T-cell (primary cell): ENCODE measurements at regions not wholly inside any gene's neighbourhood (a gene's known extent, or its start where the extent isn't known, plus 50 kb on each side); places are given as distances from the start of the nearest gene placed in this dataset.
"Not testable (repeated sequence)": the region's sequence is repeated elsewhere in the genome, so short reads cannot be mapped to it uniquely, and the experiment has no call there.

Experiments used
- ATAC-seq, 4 experiments: fragments of 200-7000 bp in 3 of 4; fragments of 150-1000 bp in 1 of 4; cut with Tn5 transposase; replicated peaks in 1 of 4; 1 replicate in 3 of 4; 2 replicates in 1 of 4; pipeline ENCODE4 v1.10.0; 2021; ENCODE audit warnings: moderate library complexity in 3 of 4, mild to moderate bottlenecking in 2 of 4, moderate number of reproducible peaks in 1 of 4
- CTCF ChIA-PET, 2 donors: fragments of 300-600 bp; sonication (Branson Sonifier 250); formaldehyde crosslinking; loops; one replicate each; lab custom pipeline; 2022; ENCODE audit warnings: antibody characterized with exemption in 2 of 2; lab: Charles Lee
- POLR2A ChIA-PET, 2 donors: fragments of 300-600 bp; sonication (Branson Sonifier 250); formaldehyde crosslinking; loops; one replicate each; lab custom pipeline; 2022; ENCODE audit warnings: antibody characterized with exemption in 2 of 2; lab: Charles Lee
- DNase-seq, 35 experiments: peaks; one replicate each; pipeline versions ENCODE4 v3.0.0 to v3.0.0-alpha.2; 2013 to 2023
- H3K27ac ChIP-seq: one replicate; pipeline ENCODE4 v1.5.1; 2013; ENCODE audit warnings: low read length
- H3K27me3 ChIP-seq, 2 experiments: replicated peaks in 1 of 2; 1 replicate in 1 of 2; 2 replicates in 1 of 2; pipeline versions ENCODE4 v1.6.1 to v1.7.0; 2013; ENCODE audit warnings: low read length in 1 of 2, mixed read lengths in 1 of 2; ENCODE audit not compliant: control insufficient read depth in 2 of 2, insufficient read depth in 2 of 2; ENCODE audit errors: extremely low read depth in 1 of 2
- H3K36me3 ChIP-seq, 2 donors: 1 replicate in 1 of 2; 2 replicates in 1 of 2; pipeline versions ENCODE4 v1.6.1 to v1.7.0; 2013; ENCODE audit warnings: low read length in 1 of 2; ENCODE audit not compliant: control insufficient read depth in 2 of 2, insufficient read depth in 1 of 2; ENCODE audit errors: extremely low read depth in 1 of 2
- H3K4me1 ChIP-seq, 2 experiments: 1 replicate in 1 of 2; 2 replicates in 1 of 2; pipeline versions ENCODE4 v1.6.1 to v1.7.0; 2013; ENCODE audit warnings: low read length in 2 of 2, mixed read lengths in 1 of 2; ENCODE audit not compliant: insufficient read depth in 2 of 2, control insufficient read depth in 1 of 2; ENCODE audit errors: extremely low read depth in 1 of 2
- H3K4me3 ChIP-seq, 2 donors: 1 replicate in 1 of 2; 2 replicates in 1 of 2; pipeline versions ENCODE4 v1.5.1 to v1.7.0; 2013; ENCODE audit warnings: mild to moderate bottlenecking in 2 of 2, low read length in 1 of 2, moderate library complexity in 1 of 2; ENCODE audit not compliant: control insufficient read depth in 1 of 2; ENCODE audit errors: extremely low read depth in 1 of 2
- H3K9me3 ChIP-seq: 2 replicates; pipeline ENCODE4 v1.7.0; 2013
- H3K27ac Mint-ChIP-seq, 2 donors: one replicate each; pipeline ENCODE4 v1.8.0; 2020 to 2021; ENCODE audit warnings: mild to moderate bottlenecking in 2 of 2, mixed read lengths in 2 of 2
- H3K27me3 Mint-ChIP-seq, 2 donors: one replicate each; pipeline ENCODE4 v1.8.0; 2021 to 2022; ENCODE audit warnings: mixed read lengths in 2 of 2
- H3K36me3 Mint-ChIP-seq: one replicate; pipeline ENCODE4 v1.8.0; 2021; ENCODE audit warnings: mixed read lengths
- H3K4me1 Mint-ChIP-seq, 3 donors: one replicate each; pipeline ENCODE4 v1.8.0; 2020 to 2022; ENCODE audit warnings: mixed read lengths in 3 of 3, mild to moderate bottlenecking in 1 of 3
- H3K4me3 Mint-ChIP-seq, 3 donors: one replicate each; pipeline ENCODE4 v1.8.0; 2020 to 2022; ENCODE audit warnings: mild to moderate bottlenecking in 3 of 3, mixed read lengths in 3 of 3, moderate library complexity in 3 of 3
- H3K9me3 Mint-ChIP-seq, 3 donors: one replicate each; pipeline ENCODE4 v1.8.0; 2020 to 2022; ENCODE audit warnings: mixed read lengths in 3 of 3
- WGBS: methylation state at CpG from one replicate; pipeline ENCODE4 v1.1.5; 2013; ENCODE audit warnings: missing lambda C conversion rate; ENCODE audit not compliant: insufficient coverage; 5-methylcytosine and 5-hydroxymethylcytosine counted together

DNA sequence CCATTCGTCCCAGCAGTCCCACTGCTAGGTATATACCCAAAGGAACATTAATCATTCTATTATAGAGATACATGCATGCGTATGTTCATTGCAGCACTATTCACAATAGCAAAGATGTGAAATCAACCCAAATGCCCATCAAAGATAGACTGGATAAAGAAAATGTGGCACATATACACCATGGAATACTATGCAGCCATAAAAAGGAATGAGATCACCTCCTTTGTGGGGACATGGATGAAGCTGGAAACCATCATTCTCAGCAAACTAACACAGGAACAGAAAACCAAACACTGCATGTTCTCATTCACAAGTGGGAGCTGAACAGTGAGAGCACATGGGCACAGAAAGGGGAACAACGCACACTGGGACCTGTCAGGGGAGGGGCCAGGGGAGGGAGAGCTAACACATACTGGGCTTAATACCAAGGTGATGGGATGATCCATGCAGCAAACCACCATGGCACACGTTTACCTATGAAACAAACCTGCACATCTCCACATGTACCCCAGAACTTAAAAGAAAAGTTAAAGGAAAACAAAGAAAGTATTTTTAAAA lies 183.3 kb upstream of the PFKP start:
- H3K4me1 ChIP-seq, H3K27ac ChIP-seq, H3K27ac Mint-ChIP-seq, H3K9me3 ChIP-seq, H3K9me3 Mint-ChIP-seq, CTCF ChIA-PET, H3K36me3 Mint-ChIP-seq, H3K27me3 ChIP-seq, ATAC-seq, H3K4me3 Mint-ChIP-seq, H3K36me3 ChIP-seq, DNase-seq, H3K4me1 Mint-ChIP-seq, POLR2A ChIA-PET, H3K4me3 ChIP-seq: not testable (repeated sequence)
- peaks cover 5 to 11% of the 10 kb centered on the region in 2 donors for H3K27me3 Mint-ChIP-seq
- WGBS = 100% methylated on average over 1 of the region's 4 CpGs

DNA sequence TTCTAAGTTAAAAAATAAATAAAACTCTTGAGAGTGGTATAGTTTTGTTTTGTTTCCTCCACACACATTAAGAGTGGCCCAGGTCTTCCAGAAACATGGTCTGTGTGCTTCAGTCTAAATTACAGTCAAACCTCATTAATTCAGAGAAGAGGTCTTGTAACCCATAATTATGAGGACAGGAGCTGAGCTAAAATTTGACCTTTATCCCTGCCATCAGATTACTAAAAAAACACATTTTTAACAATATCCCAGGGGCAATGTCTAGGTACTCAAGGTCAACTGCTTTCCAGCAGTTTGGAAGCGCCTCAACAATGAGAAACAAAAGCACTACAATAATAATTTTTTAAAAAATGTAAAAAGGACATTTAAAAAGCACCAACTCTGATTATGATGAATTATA lies 184.1 kb upstream of the PFKP start:
- no CpG with 5 or more reads among the region's 1 CpG for WGBS
- H3K4me1 Mint-ChIP-seq = no peaks in the 10 kb centered on the region
- ChIA-PET CTCF (no interaction called here), POLR2A (no interaction called here)
- no peak overlapping the region for H3K27ac Mint-ChIP-seq
- peaks cover 0 to 2% of the 10 kb centered on the region in 2 experiments for H3K4me1 ChIP-seq
- no peak overlapping the region for H3K27ac ChIP-seq
- no peaks in the 10 kb centered on the region for H3K9me3 ChIP-seq
- ATAC-seq (no peak), DNase-seq (no peak)
- no peaks in the 10 kb centered on the region for H3K36me3 Mint-ChIP-seq
- H3K4me3 Mint-ChIP-seq = no peak overlapping the region
- H3K27me3 ChIP-seq = peaks cover 0 to 9% of the 10 kb centered on the region in 2 experiments
- peaks cover 0 to under 1% (median 0%) of the 10 kb centered on the region in 3 donors for H3K9me3 Mint-ChIP-seq
- H3K36me3 ChIP-seq = no peaks in the 10 kb centered on the region
- H3K27me3 Mint-ChIP-seq = peaks cover 5 to 13% of the 10 kb centered on the region in 2 donors
- no peak overlapping the region for H3K4me3 ChIP-seq

DNA sequence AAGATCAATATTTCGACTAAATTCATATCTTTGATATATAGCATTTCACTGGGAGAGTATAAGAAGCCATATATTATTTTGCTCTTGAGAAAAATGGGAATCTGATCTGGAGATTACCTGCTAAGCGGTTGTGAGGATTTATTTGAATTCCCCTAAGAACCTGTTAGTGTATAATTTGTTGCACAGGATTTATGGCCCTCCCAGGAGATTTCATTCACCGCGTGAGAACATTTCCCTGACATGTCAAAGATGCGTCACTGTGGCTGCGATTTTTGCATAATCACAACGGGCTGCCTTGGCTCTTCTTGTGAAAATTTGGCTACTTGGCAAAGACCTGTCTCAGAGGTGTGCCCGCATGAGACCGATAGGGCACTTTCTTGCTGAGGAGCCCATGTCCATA lies 184.7 kb upstream of the PFKP start:
- ChIA-PET POLR2A (no interaction called here), CTCF (no interaction called here)
- H3K4me1 ChIP-seq = peaks cover 0 to 2% of the 10 kb centered on the region in 2 experiments
- ATAC-seq = no peak
- Mint-ChIP-seq H3K4me3 (no peak overlapping the region), H3K27me3 (peaks cover 5 to 15% of the 10 kb centered on the region in 2 donors), H3K4me1 (no peaks in the 10 kb centered on the region), H3K9me3 (no peaks in the 10 kb centered on the region), H3K27ac (no peak overlapping the region), H3K36me3 (no peaks in the 10 kb centered on the region)
- no peak overlapping the region for H3K27ac ChIP-seq
- 80% methylated on average over 6 of the region's 9 CpGs for WGBS
- no peaks in the 10 kb centered on the region for H3K9me3 ChIP-seq
- DNase-seq = no peak
- peaks cover 0 to 9% of the 10 kb centered on the region in 2 experiments for H3K27me3 ChIP-seq
- H3K36me3 ChIP-seq = no peaks in the 10 kb centered on the region
- no peak overlapping the region for H3K4me3 ChIP-seq

DNA sequence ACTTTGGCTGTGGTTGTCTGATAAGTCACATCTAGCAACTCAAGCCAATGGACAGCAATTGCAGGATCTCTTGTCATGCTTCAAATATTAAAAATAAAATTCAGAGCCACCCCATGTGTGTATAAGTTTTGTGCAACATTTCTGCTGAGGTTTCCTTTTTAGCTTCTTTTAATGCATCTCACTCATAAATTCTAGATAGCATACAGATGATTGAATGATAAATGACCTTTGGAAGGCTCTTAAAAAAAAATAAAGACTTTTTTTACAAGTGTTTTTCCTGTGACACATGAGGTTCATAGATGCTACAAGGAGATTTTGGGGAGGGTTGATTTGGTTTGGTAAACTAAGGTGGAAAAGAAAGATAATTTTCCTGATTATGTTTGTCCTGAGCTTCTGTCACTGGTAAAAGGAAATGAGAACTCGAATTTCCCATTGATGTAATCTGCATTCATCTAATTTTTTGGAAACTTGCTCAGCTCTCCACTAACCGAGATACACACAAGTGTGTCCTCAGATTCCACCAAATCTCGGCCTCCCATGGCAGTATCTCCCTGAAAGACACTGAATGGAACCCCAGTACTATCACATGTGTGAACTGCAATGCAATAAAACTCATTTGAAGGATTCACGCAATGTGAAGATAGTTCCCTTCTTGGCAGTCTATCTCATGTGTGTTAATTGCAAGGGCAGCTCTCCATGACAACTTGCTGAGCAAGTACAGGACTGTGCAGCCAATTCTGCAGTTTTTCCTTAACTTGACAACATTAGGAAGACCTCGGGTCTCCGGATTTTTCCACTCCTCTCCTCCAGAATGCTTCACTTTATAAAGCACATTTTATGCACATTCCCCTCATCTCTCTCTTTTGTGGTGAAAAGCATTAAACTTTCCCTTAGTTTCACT lies 185.4 kb upstream of the PFKP start:
- POLR2A ChIA-PET = interaction anchor here in 1 of 2 donors (0.6 kb wide), 1 partner anchor 125 kb away, joined by 4 read pairs; no protein-coding TSS in a partner anchor
- Mint-ChIP-seq H3K9me3 (no peaks in the 10 kb centered on the region), H3K36me3 (no peaks in the 10 kb centered on the region), H3K27ac (no peak overlapping the region), H3K4me3 (no peak overlapping the region), H3K27me3 (peaks cover 5 to 16% of the 10 kb centered on the region in 2 donors), H3K4me1 (no peaks in the 10 kb centered on the region)
- DNase-seq (no peak), ATAC-seq (no peak)
- peaks cover 0 to 9% of the 10 kb centered on the region in 2 experiments for H3K27me3 ChIP-seq
- 71% methylated on average over 4 of the region's 6 CpGs for WGBS
- CTCF ChIA-PET = no interaction called here
- no peaks in the 10 kb centered on the region for H3K36me3 ChIP-seq
- peaks cover 0 to 2% of the 10 kb centered on the region in 2 experiments for H3K4me1 ChIP-seq
- H3K27ac ChIP-seq = no peak overlapping the region
- no peak overlapping the region for H3K4me3 ChIP-seq
- no peaks in the 10 kb centered on the region for H3K9me3 ChIP-seq

DNA sequence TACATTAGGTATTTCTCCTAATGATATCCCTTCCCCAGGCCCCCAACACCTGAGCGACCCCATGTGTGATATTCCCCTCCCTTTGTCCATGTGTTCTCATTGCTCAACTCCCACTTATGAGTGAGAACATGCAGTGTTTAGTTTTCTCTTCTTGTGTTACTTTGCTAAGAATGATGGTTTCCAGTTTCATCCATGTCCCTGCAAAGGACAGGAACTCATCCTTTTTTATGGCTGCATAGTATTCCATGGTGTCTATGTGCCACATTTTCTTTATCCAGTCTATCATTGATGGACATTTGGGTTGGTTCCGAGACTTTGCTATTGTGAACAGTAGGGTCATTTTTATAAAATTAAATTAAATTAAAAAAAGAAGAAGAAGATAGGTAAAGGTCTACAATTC lies 187.3 kb upstream of the PFKP start:
- H3K27me3 Mint-ChIP-seq = peaks cover 5 to 16% of the 10 kb centered on the region in 2 donors
- H3K4me3 Mint-ChIP-seq, H3K4me1 ChIP-seq, H3K27ac ChIP-seq, H3K4me3 ChIP-seq, H3K27ac Mint-ChIP-seq, DNase-seq, H3K36me3 Mint-ChIP-seq, ATAC-seq, H3K4me1 Mint-ChIP-seq, H3K36me3 ChIP-seq, POLR2A ChIA-PET, H3K9me3 ChIP-seq, H3K9me3 Mint-ChIP-seq, CTCF ChIA-PET: not testable (repeated sequence)
- WGBS = no CpG with 5 or more reads among the region's 2 CpGs
- H3K27me3 ChIP-seq = peaks cover 0 to 11% of the 10 kb centered on the region in 2 experiments

DNA sequence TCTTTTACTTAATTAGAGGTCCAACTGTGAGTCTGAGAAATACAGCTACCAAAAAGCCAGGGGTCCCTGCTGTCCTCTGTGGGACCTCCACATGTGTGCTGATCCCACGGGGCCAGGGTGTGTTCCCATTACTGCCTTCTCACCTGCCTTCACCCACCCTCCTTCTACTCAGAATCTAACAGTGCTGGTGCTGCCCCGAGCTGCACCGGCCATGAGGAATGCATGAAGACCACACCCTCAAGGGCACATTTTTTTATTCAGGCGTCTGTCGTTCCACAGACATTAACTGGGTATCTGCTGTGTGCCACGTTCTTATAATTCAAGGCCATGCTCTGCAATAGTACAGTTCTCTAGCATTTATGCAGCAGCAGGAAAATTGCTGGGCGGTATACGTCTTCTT lies 188.5 kb upstream of the PFKP start:
- 78% methylated on average over 7 of the region's 8 CpGs for WGBS
- Histone ChIP-seq H3K27me3 (peaks cover 0 to 7% of the 10 kb centered on the region in 2 experiments), H3K9me3 (no peaks in the 10 kb centered on the region), H3K36me3 (no peaks in the 10 kb centered on the region), H3K4me3 (no peak overlapping the region), H3K4me1 (no peaks in the 10 kb centered on the region), H3K27ac (no peak overlapping the region)
- CTCF ChIA-PET = no interaction called here
- POLR2A ChIA-PET = no interaction called here
- H3K27me3 Mint-ChIP-seq = peaks cover 1 to 13% of the 10 kb centered on the region in 2 donors
- DNase-seq (no peak), ATAC-seq (no peak)
- H3K27ac Mint-ChIP-seq = no peak overlapping the region
- no peaks in the 10 kb centered on the region for H3K4me1 Mint-ChIP-seq
- H3K4me3 Mint-ChIP-seq = no peak overlapping the region
- no peaks in the 10 kb centered on the region for H3K9me3 Mint-ChIP-seq
- H3K36me3 Mint-ChIP-seq = no peaks in the 10 kb centered on the region
